ENCODE measurements at regions not wholly inside any gene's neighbourhood (a gene's known extent, or its start where the extent isn't known, plus 50 kb on each side); places are given as distances from the start of the nearest gene placed in this dataset.

GRCh38 chr4:26199596-26199995 is 121.2 kb upstream of the RBPJ start:
- Histone ChIP-seq H2AFZ (ENCODE audit: low read length) (no peak overlapping the region), H3K9ac (ENCODE audit: low read length) (no peak overlapping the region), H3K27ac (ENCODE audit: low read length) (no peak overlapping the region), H3K4me2 (ENCODE audit: low read length) (no peak overlapping the region), H3F3A (ENCODE audit: low read length, unreplicated experiment) (no peaks in the 10 kb centered on the region), H3K9me2 (replicated peaks; ENCODE audit: low read length) (no peaks in the 10 kb centered on the region), H3K79me2 (ENCODE audit: low read length) (no peaks in the 10 kb centered on the region), H3K4me3 (ENCODE audit: low read length) (no peak overlapping the region), H3K27me3 (ENCODE audit: low read length) (no peaks in the 10 kb centered on the region), H3K36me3 (ENCODE audit: low read depth, low read length) (no peaks in the 10 kb centered on the region), H3K4me1 (ENCODE audit: insufficient read depth, low read length) (peaks cover 25% of the 10 kb centered on the region), H4K20me1 (ENCODE audit: low read length) (no peaks in the 10 kb centered on the region), H3K9me3 (ENCODE audit: low read length) (no peaks in the 10 kb centered on the region)
- TF ChIP-seq, protein P1, sequence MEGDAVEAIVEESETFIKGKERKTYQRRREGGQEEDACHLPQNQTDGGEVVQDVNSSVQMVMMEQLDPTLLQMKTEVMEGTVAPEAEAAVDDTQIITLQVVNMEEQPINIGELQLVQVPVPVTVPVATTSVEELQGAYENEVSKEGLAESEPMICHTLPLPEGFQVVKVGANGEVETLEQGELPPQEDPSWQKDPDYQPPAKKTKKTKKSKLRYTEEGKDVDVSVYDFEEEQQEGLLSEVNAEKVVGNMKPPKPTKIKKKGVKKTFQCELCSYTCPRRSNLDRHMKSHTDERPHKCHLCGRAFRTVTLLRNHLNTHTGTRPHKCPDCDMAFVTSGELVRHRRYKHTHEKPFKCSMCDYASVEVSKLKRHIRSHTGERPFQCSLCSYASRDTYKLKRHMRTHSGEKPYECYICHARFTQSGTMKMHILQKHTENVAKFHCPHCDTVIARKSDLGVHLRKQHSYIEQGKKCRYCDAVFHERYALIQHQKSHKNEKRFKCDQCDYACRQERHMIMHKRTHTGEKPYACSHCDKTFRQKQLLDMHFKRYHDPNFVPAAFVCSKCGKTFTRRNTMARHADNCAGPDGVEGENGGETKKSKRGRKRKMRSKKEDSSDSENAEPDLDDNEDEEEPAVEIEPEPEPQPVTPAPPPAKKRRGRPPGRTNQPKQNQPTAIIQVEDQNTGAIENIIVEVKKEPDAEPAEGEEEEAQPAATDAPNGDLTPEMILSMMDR (conservative IDR thresholded peaks at IDR 0.05; ENCODE audit: low read depth, low read length): no peak
- TF ChIP-seq EZH2 (IDR thresholded peaks at IDR 0.05; ENCODE audit: low read length, unreplicated experiment): no peak
- TF ChIP-seq EZH2phosphoT487 (IDR thresholded peaks at IDR 0.05; ENCODE audit: borderline replicate concordance, low read length): no peak
- ATAC-seq: no peak
- no peak for DNase-seq
- CTCF ChIA-PET: no interaction called here
- POLR2A ChIA-PET (ENCODE audit: unreplicated experiment): no interaction called here
- intact Hi-C loops (cut with micrococcal nuclease): loop anchor here (5.0 kb wide), 1 partner anchor 72 kb away; no protein-coding TSS in a partner anchor
- no TSS peak for BruUV-seq (replicated peaks)

DNA sequence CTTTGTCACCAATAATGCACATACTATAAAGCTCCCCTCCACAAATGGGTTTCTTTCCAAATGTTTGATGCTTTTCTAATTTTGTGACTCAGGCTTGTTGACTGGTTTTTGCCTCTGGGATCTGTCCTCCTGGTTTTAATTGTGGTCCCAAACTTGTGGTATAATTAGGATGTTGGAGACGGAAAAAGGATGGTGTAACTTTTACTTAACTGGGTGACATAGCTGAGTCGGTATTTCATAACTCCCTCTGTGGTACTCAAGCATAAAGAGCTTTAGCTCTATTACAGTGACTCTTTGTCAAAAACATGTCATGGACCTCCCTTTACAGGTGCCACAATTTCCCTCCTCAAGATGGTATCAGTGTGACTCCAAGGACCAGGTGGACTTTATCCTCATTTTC is 119.7 kb upstream of the RBPJ start:
- BruUV-seq (replicated peaks): no TSS peak
- H3K4me3 ChIP-seq (ENCODE audit: low read length): no peak overlapping the region
- POLR2A ChIA-PET (ENCODE audit: unreplicated experiment): no interaction called here

DNA sequence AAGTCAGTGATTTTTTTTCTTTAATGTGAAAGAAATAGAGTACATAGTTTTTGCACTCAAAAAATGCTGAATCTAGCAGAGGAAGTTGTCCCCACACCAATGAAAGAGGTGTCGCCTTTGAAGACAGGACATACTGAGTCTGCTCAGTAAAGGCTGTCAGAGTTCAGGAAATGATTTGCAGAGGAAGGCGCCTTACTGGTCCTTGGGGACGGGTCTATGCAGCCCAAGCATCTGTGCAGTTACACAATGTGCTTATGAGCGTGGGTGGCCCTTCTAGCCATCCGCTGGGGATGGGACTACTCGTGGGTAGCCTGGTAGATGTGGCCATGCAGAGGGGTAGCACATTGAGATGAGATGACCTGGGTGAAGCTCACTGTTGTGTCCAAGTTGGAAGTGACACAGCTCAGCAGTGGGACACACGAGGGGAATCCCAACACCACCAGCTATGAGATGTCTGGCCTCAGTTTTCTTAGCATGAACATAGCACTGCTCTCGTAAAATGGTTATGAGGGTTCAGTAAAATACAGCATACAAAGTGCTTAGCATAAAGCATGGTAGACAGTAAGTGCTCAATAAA is 116.5 kb upstream of the RBPJ start:
- intact Hi-C loops (cut with micrococcal nuclease): no loop called here
- no peaks in the 10 kb centered on the region for H3K9me3 ChIP-seq (ENCODE audit: low read length)
- DNase-seq (no peak), ATAC-seq (no peak)
- no peak overlapping the region for H3K27ac ChIP-seq (ENCODE audit: low read length)
- no peaks in the 10 kb centered on the region for H3K79me2 ChIP-seq (ENCODE audit: low read length)
- H3F3A ChIP-seq (ENCODE audit: low read length, unreplicated experiment): no peaks in the 10 kb centered on the region
- ChIA-PET POLR2A (ENCODE audit: unreplicated experiment) (no interaction called here), CTCF (no interaction called here)
- TF ChIP-seq EZH2 (IDR thresholded peaks at IDR 0.05; ENCODE audit: low read length, unreplicated experiment): no peak
- no peak for TF ChIP-seq EZH2phosphoT487 (IDR thresholded peaks at IDR 0.05; ENCODE audit: borderline replicate concordance, low read length)
- TF ChIP-seq, protein P1 (conservative IDR thresholded peaks at IDR 0.05; ENCODE audit: low read depth, low read length): no peak
- H3K27me3 ChIP-seq (ENCODE audit: low read length): no peaks in the 10 kb centered on the region
- no peaks in the 10 kb centered on the region for H3K9me2 ChIP-seq (replicated peaks; ENCODE audit: low read length)
- H3K4me1 ChIP-seq (ENCODE audit: insufficient read depth, low read length): peaks cover 12% of the 10 kb centered on the region
- no peak overlapping the region for H2AFZ ChIP-seq (ENCODE audit: low read length)
- no peak overlapping the region for H3K9ac ChIP-seq (ENCODE audit: low read length)
- H4K20me1 ChIP-seq (ENCODE audit: low read length): no peaks in the 10 kb centered on the region
- no peak overlapping the region for H3K4me2 ChIP-seq (ENCODE audit: low read length)
- no TSS peak for BruUV-seq (replicated peaks)
- no peak overlapping the region for H3K4me3 ChIP-seq (ENCODE audit: low read length)
- no peaks in the 10 kb centered on the region for H3K36me3 ChIP-seq (ENCODE audit: low read depth, low read length)

More for the DNA sequence above, 119.7 kb upstream of the RBPJ start:
- Histone ChIP-seq H3K79me2 (ENCODE audit: low read length) (no peaks in the 10 kb centered on the region), H4K20me1 (ENCODE audit: low read length) (no peaks in the 10 kb centered on the region), H3K27me3 (ENCODE audit: low read length) (no peaks in the 10 kb centered on the region), H3K27ac (ENCODE audit: low read length) (no peak overlapping the region), H3K9me3 (ENCODE audit: low read length) (no peaks in the 10 kb centered on the region), H2AFZ (ENCODE audit: low read length) (no peak overlapping the region), H3K4me1 (ENCODE audit: insufficient read depth, low read length) (peaks cover 27% of the 10 kb centered on the region), H3F3A (ENCODE audit: low read length, unreplicated experiment) (no peaks in the 10 kb centered on the region), H3K9me2 (replicated peaks; ENCODE audit: low read length) (no peaks in the 10 kb centered on the region), H3K4me2 (ENCODE audit: low read length) (no peak overlapping the region), H3K36me3 (ENCODE audit: low read depth, low read length) (no peaks in the 10 kb centered on the region), H3K9ac (ENCODE audit: low read length) (no peak overlapping the region)
- DNase-seq: no peak
- intact Hi-C loops (cut with micrococcal nuclease): no loop called here
- ATAC-seq: no peak
- CTCF ChIA-PET: no interaction called here
- TF ChIP-seq EZH2 (IDR thresholded peaks at IDR 0.05; ENCODE audit: low read length, unreplicated experiment) (no peak), EZH2phosphoT487 (IDR thresholded peaks at IDR 0.05; ENCODE audit: borderline replicate concordance, low read length) (no peak)
- TF ChIP-seq, protein P1 (conservative IDR thresholded peaks at IDR 0.05; ENCODE audit: low read depth, low read length): no peak

Measured in PC-3 (cell line).